DMS153 (cell line): ENCODE measurements at regions not wholly inside any gene's neighbourhood (a gene's known extent, or its start where the extent isn't known, plus 50 kb on each side); places are given as distances from the start of the nearest gene placed in this dataset.

ENCODE experiments used
- DNase-seq: peaks from one replicate; lab custom pipeline; 2025; lab: John Stamatoyannopoulos, UW

DNA sequence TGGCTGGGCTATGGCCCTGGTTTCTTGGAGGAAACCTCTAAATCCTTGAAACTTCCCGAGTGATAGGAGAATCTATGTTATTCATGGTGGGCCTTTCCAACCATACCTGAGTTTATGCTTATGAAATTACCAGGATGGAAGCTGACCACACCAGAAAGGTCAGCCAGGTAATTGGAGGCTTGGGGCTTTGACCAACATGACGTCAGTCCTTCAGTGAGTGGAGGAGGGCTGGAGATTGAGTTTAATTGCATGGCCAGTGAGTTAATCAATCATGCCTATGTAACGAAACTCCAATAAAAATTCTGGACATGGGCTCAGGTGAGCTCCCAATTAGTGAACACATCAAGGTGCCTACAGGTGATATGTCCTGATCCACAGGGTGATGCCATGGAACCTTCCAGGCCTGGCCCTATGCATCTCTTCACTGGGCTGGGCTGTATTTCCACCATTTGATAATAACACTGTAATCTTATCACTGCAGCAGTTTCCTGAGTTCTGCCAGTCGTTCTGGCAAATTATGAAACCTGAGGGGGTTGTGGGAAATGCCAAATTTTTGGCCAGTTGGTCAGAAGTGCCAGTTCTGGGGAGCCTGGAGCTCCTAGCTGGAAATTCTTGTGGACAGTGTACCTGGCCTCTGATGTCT is 106.5 kb downstream of the CDH26 start:
- DNase-seq = no peak

GRCh38 chr20:60065741-60066437 is 107.7 kb downstream of the CDH26 start:
- DNase-seq = no peak

DNA sequence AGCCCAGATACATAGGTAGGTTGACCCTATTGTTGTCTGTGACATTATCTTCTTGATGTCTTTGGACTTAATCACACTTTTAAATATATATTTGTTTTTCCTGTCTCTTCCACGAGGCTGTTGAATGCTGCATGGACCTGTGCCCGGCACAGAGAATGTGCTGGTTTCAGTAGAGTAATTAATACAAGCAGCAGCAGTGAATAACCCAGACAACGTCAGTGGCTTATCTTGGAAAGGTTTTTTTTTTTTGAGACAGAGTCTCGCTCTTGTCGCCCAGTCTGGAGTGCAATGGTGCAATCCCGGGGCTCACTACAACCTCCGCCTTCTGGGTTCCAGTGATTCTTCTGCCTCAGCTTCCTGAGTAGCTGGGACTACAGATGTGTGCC is 108.2 kb downstream of the CDH26 start:
- DNase-seq = no peak

DNA sequence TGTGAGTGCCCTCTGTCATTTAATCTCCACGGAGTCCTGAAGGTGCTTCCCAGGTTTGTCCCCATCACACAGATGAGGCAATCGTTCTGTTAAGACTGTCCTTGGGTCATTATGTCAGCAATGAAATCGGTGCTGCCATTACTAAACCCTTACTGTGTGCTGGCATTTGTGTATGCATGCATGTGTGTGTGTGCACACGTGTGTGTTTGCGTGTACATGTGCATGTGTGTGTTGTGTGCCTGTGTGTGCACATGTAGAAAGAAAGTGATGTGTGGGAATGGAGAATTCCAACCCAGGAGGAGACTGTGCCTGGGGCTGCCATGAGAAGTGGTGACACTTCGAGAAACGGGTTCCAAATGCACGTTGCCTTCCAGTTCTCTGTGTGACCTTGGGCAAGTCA is 110.3 kb downstream of the CDH26 start:
- DNase-seq = no peak

DNA sequence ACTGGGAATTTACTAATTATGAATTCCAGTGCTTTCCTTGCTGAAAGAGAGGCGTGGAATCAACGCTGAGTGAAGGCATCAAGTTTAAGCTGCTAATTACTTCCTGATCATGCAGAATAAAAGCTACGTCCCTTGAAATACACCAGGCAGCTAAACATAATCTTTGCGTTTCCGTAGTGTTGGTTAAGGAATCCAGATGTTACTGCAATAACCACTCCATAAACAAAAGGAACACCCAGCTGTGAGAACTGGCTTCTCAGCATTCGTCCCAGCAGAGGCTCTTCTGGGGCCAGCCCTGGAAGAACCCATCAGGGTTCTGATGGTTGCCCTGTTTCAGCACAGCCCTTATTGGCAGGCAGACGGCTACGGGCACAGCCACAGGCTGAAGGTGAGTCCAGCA is 111.4 kb downstream of the CDH26 start:
- no peak for DNase-seq

DNA sequence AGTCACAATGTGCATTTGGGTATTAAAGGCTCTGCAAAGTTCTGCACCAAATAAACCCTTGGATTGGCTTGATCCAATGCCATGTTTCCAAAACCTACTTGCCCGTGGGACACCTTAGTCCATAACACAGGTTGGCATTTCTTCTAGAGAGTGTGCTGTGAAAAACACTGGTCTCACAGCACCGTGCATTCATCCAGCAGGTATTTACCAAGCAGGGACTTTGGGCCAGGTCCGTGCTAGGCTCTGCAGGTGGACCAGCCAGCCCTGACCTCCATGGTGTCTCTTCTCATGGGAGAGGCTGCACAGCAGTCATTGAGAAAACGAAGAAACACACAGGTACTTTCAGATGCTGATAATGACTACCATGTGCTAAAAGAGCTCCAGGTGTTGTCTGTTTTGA is 112.6 kb downstream of the CDH26 start:
- DNase-seq = no peak

- no peak for DNase-seq
Measured at GRCh38 chr20:60071965-60072364, 113.7 kb downstream of the CDH26 start.

GRCh38 chr20:60073086-60073485 is 114.9 kb downstream of the CDH26 start:
- DNase-seq = no peak

GRCh38 chr20:60073504-60073903 is 115.3 kb downstream of the CDH26 start:
- no peak for DNase-seq

- no peak for DNase-seq
Measured at GRCh38 chr20:60074276-60074675, 116.1 kb downstream of the CDH26 start.

GRCh38 chr20:60078351-60079250 is 120.4 kb downstream of the CDH26 start:
- DNase-seq = no peak

DNA sequence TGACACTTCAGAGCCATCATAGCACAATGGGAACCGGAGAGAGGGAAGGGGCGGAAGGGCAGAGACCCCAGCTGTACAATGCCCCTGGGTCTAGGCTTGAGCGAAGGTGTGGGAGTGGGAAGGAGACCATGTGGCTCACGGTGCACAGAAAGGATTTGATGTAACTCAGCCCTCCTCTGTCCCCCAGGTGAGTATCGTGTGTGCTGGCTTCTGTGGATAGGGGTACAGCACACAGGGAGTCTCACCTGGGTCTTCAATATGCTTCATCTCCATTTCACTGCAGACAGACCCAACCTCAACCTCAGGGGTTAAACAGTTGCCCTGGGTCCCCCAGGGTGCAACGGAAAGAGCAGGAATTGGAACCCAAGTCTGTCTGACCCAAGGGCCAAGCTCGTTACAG is 122.2 kb downstream of the CDH26 start:
- no peak for DNase-seq

- DNase-seq = no peak
Measured at GRCh38 chr20:60085551-60086132, 127.4 kb downstream of the CDH26 start.

GRCh38 chr20:60086821-60087562 is 128.8 kb downstream of the CDH26 start:
- no peak for DNase-seq

GRCh38 chr20:60087563-60088105 is 129.4 kb downstream of the CDH26 start:
- peak; percentile 31 for DNase-seq

- DNase-seq = no peak
Measured at GRCh38 chr20:60088236-60088635, 130.0 kb downstream of the CDH26 start.

- DNase-seq = no peak
Measured at GRCh38 chr20:60090631-60091030, 132.4 kb downstream of the CDH26 start.

DNA sequence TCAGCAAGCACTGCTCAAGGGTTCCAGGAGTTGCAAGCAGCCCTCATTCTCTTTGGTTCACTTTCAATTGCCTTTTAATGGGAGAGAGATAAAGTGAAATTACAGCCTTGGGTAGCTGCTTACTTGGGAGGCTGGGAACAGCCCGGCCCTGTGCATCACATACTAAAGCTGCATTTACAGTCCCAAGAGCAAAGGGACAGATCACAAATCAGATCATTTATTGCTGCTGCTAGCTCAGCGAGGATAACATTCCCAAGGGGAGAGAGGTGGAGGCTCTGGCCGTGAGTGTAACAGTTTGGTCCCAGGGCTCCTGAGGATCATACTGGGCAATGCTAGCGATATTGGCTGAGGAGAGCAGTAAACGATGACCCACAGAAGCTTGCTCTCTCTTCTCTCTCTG is 133.1 kb downstream of the CDH26 start:
- no peak for DNase-seq

DNA sequence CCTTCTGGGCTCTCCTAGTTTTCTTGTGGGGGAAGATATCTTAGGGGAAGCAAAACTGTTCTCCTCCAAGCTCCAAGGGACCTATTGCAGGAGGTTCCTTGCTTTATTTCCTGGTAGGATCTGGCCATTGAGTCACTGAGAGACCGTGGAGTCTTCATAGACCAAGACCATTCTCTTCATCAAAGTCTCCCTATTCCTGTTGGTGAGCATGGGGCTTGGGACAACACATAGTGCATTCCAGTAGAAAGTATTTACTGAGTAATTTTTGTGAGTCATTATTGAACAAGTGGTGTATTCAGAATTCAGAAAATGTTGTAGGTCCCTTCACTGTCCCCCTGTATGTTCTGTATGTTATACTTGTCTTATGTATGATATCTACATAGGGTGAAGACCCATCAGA is 133.6 kb downstream of the CDH26 start:
- no peak for DNase-seq

DNA sequence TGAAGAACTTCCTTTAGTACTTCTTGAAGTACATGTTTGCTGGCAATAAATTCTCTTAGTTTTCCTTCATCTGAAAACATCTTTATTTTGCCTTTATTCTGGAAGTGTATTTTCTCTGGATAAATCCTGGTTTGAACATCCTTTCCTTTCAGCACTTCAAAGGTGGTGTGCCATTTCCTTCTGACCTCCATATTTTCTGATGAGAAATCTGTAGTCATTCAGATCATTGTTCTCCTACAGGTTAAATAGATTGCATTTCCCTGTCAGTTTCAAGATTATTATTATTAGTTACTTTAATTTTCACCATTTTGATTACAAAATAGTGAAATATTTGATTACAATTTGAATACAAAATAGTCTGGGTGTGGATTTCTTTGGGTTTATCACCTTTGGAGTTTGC is 134.5 kb downstream of the CDH26 start:
- DNase-seq = peak; percentile 21

- DNase-seq = peak; percentile 70
Measured at GRCh38 chr20:60095456-60095855, 137.2 kb downstream of the CDH26 start.

DNA sequence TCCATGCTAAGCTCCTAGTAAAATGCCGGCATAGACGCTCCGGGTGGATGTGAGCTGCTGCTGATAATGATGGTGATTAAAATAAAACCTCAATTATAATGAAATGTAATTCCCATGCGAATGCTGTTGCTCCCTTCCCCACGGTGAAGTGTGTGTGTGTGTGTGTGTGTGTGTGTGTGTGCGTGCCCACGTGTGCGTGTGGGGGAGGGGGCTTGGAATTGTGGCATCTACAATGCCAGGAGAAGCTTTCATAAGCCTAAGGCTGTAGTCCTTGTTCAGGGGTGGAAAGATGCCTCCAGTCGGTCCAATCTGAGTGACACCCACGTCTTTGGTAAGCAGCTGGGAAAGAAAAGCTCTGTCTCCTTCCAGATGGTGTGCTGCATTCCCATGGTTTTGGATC is 137.9 kb downstream of the CDH26 start:
- DNase-seq = no peak
